ENCODE measurements at regions not wholly inside any gene's neighbourhood (a gene's known extent, or its start where the extent isn't known, plus 50 kb on each side); places are given as distances from the start of the nearest gene placed in this dataset.

DNA sequence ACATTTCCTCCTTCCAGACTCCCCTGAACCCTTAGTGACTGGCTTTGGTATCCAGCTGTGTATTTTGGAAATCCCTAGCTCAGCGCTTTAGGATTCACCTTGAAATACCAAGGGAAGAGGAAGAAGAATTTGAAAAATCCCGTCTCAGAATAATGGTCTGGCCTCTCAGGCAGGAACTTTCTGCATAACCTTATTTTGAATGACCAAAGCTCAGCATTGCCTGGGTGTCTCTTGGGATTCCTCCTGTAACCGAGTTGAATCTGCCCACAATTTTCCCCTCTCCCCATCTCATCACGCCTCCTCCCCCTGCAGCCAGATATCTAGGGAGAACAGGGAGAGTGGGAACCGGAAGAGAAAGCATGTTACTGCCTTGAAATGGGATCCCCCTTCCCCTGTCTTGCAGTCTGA, 116.2 kb downstream of the SMIM20 start:
- Histone ChIP-seq H3K4me3 (no peak overlapping the region), H3K27me3 (no peaks in the 10 kb centered on the region), H3K4me1 (peaks cover 16% of the 10 kb centered on the region), H3K36me3 (ENCODE audit: low read depth, missing control alignments) (no peaks in the 10 kb centered on the region), H3K9me3 (no peaks in the 10 kb centered on the region), H3K27ac (no peak overlapping the region)
- DNase-seq: no peak
- WGBS, 2 donors: 17 to 27% methylated on average over 5 of the region's 5 CpGs
- intact Hi-C loops (cut with DNase I; ENCODE audit: low total_unique reads): no loop called here
- TF ChIP-seq, protein P1, sequence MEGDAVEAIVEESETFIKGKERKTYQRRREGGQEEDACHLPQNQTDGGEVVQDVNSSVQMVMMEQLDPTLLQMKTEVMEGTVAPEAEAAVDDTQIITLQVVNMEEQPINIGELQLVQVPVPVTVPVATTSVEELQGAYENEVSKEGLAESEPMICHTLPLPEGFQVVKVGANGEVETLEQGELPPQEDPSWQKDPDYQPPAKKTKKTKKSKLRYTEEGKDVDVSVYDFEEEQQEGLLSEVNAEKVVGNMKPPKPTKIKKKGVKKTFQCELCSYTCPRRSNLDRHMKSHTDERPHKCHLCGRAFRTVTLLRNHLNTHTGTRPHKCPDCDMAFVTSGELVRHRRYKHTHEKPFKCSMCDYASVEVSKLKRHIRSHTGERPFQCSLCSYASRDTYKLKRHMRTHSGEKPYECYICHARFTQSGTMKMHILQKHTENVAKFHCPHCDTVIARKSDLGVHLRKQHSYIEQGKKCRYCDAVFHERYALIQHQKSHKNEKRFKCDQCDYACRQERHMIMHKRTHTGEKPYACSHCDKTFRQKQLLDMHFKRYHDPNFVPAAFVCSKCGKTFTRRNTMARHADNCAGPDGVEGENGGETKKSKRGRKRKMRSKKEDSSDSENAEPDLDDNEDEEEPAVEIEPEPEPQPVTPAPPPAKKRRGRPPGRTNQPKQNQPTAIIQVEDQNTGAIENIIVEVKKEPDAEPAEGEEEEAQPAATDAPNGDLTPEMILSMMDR (IDR thresholded peaks at IDR 0.05): no peak
- no peak for TF ChIP-seq POLR2A (IDR thresholded peaks at IDR 0.05)

GRCh38 chr4:26030780-26031179, 116.8 kb downstream of the SMIM20 start:
- H3K4me1 ChIP-seq: peaks cover 16% of the 10 kb centered on the region
- intact Hi-C loops (cut with DNase I; ENCODE audit: low total_unique reads): no loop called here
- H3K36me3 ChIP-seq (ENCODE audit: low read depth, missing control alignments): no peaks in the 10 kb centered on the region
- 83 to 84% methylated on average over 8 of the region's 8 CpGs for WGBS, 2 donors
- DNase-seq: no peak
- H3K27me3 ChIP-seq: no peaks in the 10 kb centered on the region
- TF ChIP-seq POLR2A (IDR thresholded peaks at IDR 0.05): no peak
- TF ChIP-seq, protein P1 (IDR thresholded peaks at IDR 0.05): no peak
- no peak overlapping the region for H3K4me3 ChIP-seq
- H3K9me3 ChIP-seq: no peaks in the 10 kb centered on the region
- H3K27ac ChIP-seq: no peak overlapping the region

DNA sequence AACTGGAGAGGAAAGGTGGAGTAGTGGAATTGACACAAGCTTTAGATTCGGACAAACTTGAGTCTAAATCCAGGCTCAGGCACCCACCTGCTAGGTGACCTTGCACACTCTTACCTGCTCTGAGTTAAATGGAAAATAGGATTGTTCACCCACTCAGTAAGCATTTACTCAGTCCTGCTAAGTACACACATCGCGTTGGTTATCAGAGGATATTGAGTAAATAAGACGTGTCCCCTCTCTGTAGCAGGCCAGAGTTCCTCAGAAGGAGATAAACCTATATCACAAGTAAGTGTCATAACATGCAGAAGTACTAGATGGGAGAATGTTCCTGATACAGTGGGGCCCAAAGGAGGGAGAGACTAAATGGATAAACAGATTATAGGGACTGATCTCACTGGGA, 117.7 kb downstream of the SMIM20 start:
- 86 to 93% methylated on average over 4 of the region's 4 CpGs for WGBS, 2 donors
- H3K27ac ChIP-seq: no peak overlapping the region
- no peaks in the 10 kb centered on the region for H3K36me3 ChIP-seq (ENCODE audit: low read depth, missing control alignments)
- intact Hi-C loops (cut with DNase I; ENCODE audit: low total_unique reads): no loop called here
- peaks cover 16% of the 10 kb centered on the region for H3K4me1 ChIP-seq
- no peaks in the 10 kb centered on the region for H3K27me3 ChIP-seq
- TF ChIP-seq, protein P1 (IDR thresholded peaks at IDR 0.05): no peak
- TF ChIP-seq POLR2A (IDR thresholded peaks at IDR 0.05): no peak
- DNase-seq: no peak
- no peaks in the 10 kb centered on the region for H3K9me3 ChIP-seq
- no peak overlapping the region for H3K4me3 ChIP-seq

DNA sequence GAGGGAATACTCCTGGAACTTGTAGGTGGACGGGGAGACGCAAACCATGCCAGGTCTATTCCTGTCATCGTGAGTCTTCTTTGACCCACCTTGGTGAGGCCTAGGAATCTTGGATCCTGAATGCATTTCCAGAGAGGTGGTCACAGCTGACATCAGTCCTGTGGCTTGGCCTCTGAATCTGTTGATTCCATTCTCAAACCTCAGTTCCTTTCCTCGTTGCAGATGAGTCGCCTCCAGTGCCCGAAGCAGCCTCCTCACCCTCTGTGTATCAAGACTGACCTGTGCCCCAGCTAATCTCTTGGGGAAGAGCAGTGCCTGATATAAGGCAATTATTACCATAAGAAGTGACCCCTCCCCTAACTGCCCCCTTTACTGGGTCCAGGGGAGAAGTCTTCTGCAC, 118.1 kb downstream of the SMIM20 start:
- Histone ChIP-seq H3K36me3 (ENCODE audit: low read depth, missing control alignments) (no peaks in the 10 kb centered on the region), H3K27me3 (no peaks in the 10 kb centered on the region), H3K27ac (no peak overlapping the region), H3K9me3 (no peaks in the 10 kb centered on the region), H3K4me1 (peaks cover 16% of the 10 kb centered on the region), H3K4me3 (no peak overlapping the region)
- 85 to 92% methylated on average over 6 of the region's 6 CpGs for WGBS, 2 donors
- no peak for TF ChIP-seq POLR2A (IDR thresholded peaks at IDR 0.05)
- TF ChIP-seq, protein P1 (IDR thresholded peaks at IDR 0.05): no peak
- DNase-seq: no peak
- intact Hi-C loops (cut with DNase I; ENCODE audit: low total_unique reads): no loop called here

DNA sequence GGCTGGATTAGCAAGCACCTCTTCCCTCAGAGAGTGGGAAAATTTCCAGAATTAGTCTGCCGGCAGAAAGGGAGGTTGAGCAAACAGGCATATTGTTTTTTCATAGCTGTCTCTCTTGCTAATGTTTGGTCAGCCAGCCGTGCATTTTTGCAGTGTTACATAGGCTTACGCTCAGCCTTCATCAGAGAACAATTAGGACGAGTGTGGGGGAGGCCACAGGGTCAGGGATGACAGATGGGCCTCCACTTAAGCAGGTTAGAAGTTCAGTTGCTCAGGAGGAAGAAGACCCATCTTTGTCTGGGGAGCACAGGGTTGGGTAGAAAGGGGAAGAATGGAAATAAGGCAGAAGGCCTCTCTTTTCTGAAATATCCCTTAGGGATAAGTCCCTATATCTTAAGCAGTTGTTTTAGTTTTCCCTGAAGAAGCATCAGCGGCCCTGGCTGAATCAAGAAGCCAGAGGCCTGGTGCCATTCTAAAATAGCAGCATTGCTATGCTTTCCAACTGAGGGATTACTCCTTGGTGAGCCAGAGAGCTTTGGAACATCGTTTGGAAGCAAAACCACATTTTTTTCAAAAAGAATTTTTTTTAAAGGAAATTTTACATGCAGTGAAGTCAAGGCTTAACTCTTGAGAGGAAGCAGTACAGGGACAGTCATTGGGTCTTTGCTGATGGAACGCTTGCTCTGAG, 118.8 kb downstream of the SMIM20 start:
- WGBS, 2 donors: 56 to 61% methylated on average over 7 of the region's 7 CpGs
- H3K27me3 ChIP-seq: no peaks in the 10 kb centered on the region
- peak; percentile 30 for DNase-seq
- no peak for TF ChIP-seq POLR2A (IDR thresholded peaks at IDR 0.05)
- TF ChIP-seq, protein P1 (IDR thresholded peaks at IDR 0.05): no peak
- intact Hi-C loops (cut with DNase I; ENCODE audit: low total_unique reads): no loop called here
- peak overlapping the region in 1 of 2 donors; percentile 42 for H3K27ac ChIP-seq
- no peaks in the 10 kb centered on the region for H3K36me3 ChIP-seq (ENCODE audit: low read depth, missing control alignments)
- H3K4me1 ChIP-seq: peaks cover 16% of the 10 kb centered on the region
- H3K4me3 ChIP-seq: no peak overlapping the region
- no peaks in the 10 kb centered on the region for H3K9me3 ChIP-seq

Data from testis (tissue), 2 donors.